SU-DHL-6 (cell line): ENCODE measurements at regions not wholly inside any gene's neighbourhood (a gene's known extent, or its start where the extent isn't known, plus 50 kb on each side); places are given as distances from the start of the nearest gene placed in this dataset.
"Not testable (repeated sequence)": the region's sequence is repeated elsewhere in the genome, so short reads cannot be mapped to it uniquely, and the experiment has no call there.

Source experiments
- H2AFZ ChIP-seq: fragments of 200-600 bp; sonication (generic); 2 replicates; pipeline ENCODE4 v1.6.1; 2014; ENCODE audit warnings: low read depth, mild to moderate bottlenecking, moderate library complexity, mixed read lengths, antibody characterized with exemption, low read length; ENCODE audit not compliant: severe bottlenecking
- H3F3A ChIP-seq: fragments of 200-600 bp; shearing (Covaris generic); 2 replicates; pipeline ENCODE4 v1.6.0; 2016; ENCODE audit warnings: antibody characterized with exemption, mild to moderate bottlenecking; ENCODE audit not compliant: insufficient read depth
- H3K27ac ChIP-seq: fragments of 200-600 bp; sonication (generic); 2 replicates; pipeline ENCODE4 v1.5.1; 2016; ENCODE audit warnings: low read depth, mild to moderate bottlenecking, low read length, moderate library complexity, mixed read lengths
- H3K27me3 ChIP-seq: fragments of 200-600 bp; sonication (generic), shearing (Covaris generic); 2 replicates; pipeline ENCODE4 v1.6.0; 2014; ENCODE audit warnings: mild to moderate bottlenecking, low read length
- H3K36me3 ChIP-seq: fragments of 200-600 bp; sonication (generic); 2 replicates; pipeline ENCODE4 v1.6.1; 2014; ENCODE audit warnings: mild to moderate bottlenecking, low read length, mixed read lengths
- H3K4me2 ChIP-seq: fragments of 300-600, 200-600 bp; shearing (Covaris generic), sonication (generic); 2 replicates; pipeline ENCODE4 v1.6.0; 2014; ENCODE audit warnings: low read length, low read depth, mild to moderate bottlenecking; ENCODE audit not compliant: poor library complexity, severe bottlenecking
- H3K4me3 ChIP-seq: fragments of 200-600 bp; sonication (generic); 2 replicates; pipeline ENCODE4 v1.5.1; 2014; ENCODE audit warnings: antibody characterized with exemption, low read length, mild to moderate bottlenecking, mixed read lengths; ENCODE audit not compliant: insufficient read depth, poor library complexity, severe bottlenecking
- H3K79me2 ChIP-seq: fragments of 200-600 bp; sonication (generic); 2 replicates; pipeline ENCODE4 v1.6.1; 2014; ENCODE audit warnings: mild to moderate bottlenecking, low read length, moderate library complexity; ENCODE audit not compliant: insufficient read depth
- H3K9ac ChIP-seq: fragments of 200-600 bp; sonication (generic); 2 replicates; pipeline ENCODE4 v1.7.0; 2014; ENCODE audit warnings: mild to moderate bottlenecking, low read length
- H3K9me2 ChIP-seq: fragments of 200-600 bp; sonication (generic); replicated peaks from 2 replicates; pipeline ENCODE4 v1.6.1; 2014; ENCODE audit warnings: low read length; ENCODE audit not compliant: insufficient read depth
- H3K9me3 ChIP-seq: fragments of 200-600 bp; sonication (generic); 2 replicates; pipeline ENCODE4 v1.6.1; 2014; ENCODE audit warnings: low read length, mixed read lengths; ENCODE audit not compliant: insufficient read depth
- H4K20me1 ChIP-seq: fragments of 200-600 bp; sonication (generic); 2 replicates; pipeline ENCODE4 v1.6.1; 2014; ENCODE audit warnings: low read depth, mild to moderate bottlenecking, antibody characterized with exemption, low read length, moderate library complexity, mixed read lengths
- CTCF ChIP-seq: fragments of 200-600 bp; sonication (generic); IDR thresholded peaks from one replicate; pipeline ENCODE4 v1.5.1; 2017; ENCODE audit warnings: antibody characterized with exemption, mild to moderate bottlenecking, low read length, moderate library complexity; ENCODE audit not compliant: insufficient read depth, poor library complexity, severe bottlenecking
- EZH2phosphoT487 ChIP-seq: fragments of 200-600 bp; sonication (generic), shearing (Covaris generic); conservative IDR thresholded peaks from 2 replicates; pipeline ENCODE4 v1.6.1; 2018; ENCODE audit warnings: mild to moderate bottlenecking, antibody characterized with exemption, low read length, moderate library complexity, mixed read lengths

GRCh38 chr6:58290177-58290576, 972.7 kb downstream of the PRIM2 start:
- no peaks in the 10 kb centered on the region for H3K79me2 ChIP-seq
- no peaks in the 10 kb centered on the region for H3K9me2 ChIP-seq

GRCh38 chr6:58291319-58291718, 973.9 kb downstream of the PRIM2 start:
- not testable (repeated sequence) for H3K9me3 ChIP-seq, H2AFZ ChIP-seq, H3K27me3 ChIP-seq, H3K4me3 ChIP-seq, H3K9ac ChIP-seq, H3F3A ChIP-seq, H3K9me2 ChIP-seq, H3K4me2 ChIP-seq, H3K79me2 ChIP-seq, H3K36me3 ChIP-seq, H4K20me1 ChIP-seq, H3K27ac ChIP-seq

More at GRCh38 chr6:58290177-58290576, 972.7 kb downstream of the PRIM2 start:
- Histone ChIP-seq H3K4me2 (no peak overlapping the region), H2AFZ (no peak overlapping the region), H3K4me3 (no peak overlapping the region), H3F3A (no peaks in the 10 kb centered on the region), H3K27me3 (no peaks in the 10 kb centered on the region), H3K36me3 (no peaks in the 10 kb centered on the region), H3K9ac (no peak overlapping the region), H4K20me1 (no peaks in the 10 kb centered on the region), H3K9me3 (no peaks in the 10 kb centered on the region; the same call in 1 of the 2 replicates), H3K27ac (no peak overlapping the region)
- TF ChIP-seq CTCF, result no peak
- TF ChIP-seq EZH2phosphoT487, result no peak

- H4K20me1 ChIP-seq, H3F3A ChIP-seq, H3K9me3 ChIP-seq, H3K9ac ChIP-seq, H3K27ac ChIP-seq, H3K9me2 ChIP-seq, H3K4me3 ChIP-seq, H3K79me2 ChIP-seq, H2AFZ ChIP-seq, H3K27me3 ChIP-seq, H3K36me3 ChIP-seq, H3K4me2 ChIP-seq: not testable (repeated sequence)
These were observed 990.5 kb downstream of the PRIM2 start for GRCh38 chr6:58307901-58308300.

- not testable (repeated sequence) for H3K9me2 ChIP-seq, H2AFZ ChIP-seq, H3F3A ChIP-seq, H3K4me2 ChIP-seq, H3K36me3 ChIP-seq, H4K20me1 ChIP-seq, H3K9ac ChIP-seq, H3K9me3 ChIP-seq, H3K79me2 ChIP-seq, H3K27ac ChIP-seq, H3K4me3 ChIP-seq, H3K27me3 ChIP-seq
These were observed 1014.7 kb downstream of the PRIM2 start for GRCh38 chr6:58332108-58332507.

GRCh38 chr6:58342287-58342686, 1024.9 kb downstream of the PRIM2 start:
- H4K20me1 ChIP-seq, H3K27ac ChIP-seq, H3K4me2 ChIP-seq, H3K36me3 ChIP-seq, H3K9ac ChIP-seq, H3K9me3 ChIP-seq, H3K9me2 ChIP-seq, H3K79me2 ChIP-seq, H3F3A ChIP-seq, H3K27me3 ChIP-seq, H2AFZ ChIP-seq, H3K4me3 ChIP-seq: not testable (repeated sequence)

- H4K20me1 ChIP-seq, H3K27me3 ChIP-seq, H3K9me2 ChIP-seq, H3K79me2 ChIP-seq, H3K9me3 ChIP-seq, H2AFZ ChIP-seq, H3K4me3 ChIP-seq, H3K36me3 ChIP-seq, H3K27ac ChIP-seq, H3F3A ChIP-seq, H3K4me2 ChIP-seq, H3K9ac ChIP-seq: not testable (repeated sequence)
These were observed 1030.1 kb downstream of the PRIM2 start for GRCh38 chr6:58347534-58347933.

- not testable (repeated sequence) for H3K9me2 ChIP-seq, H3K36me3 ChIP-seq, H3K4me3 ChIP-seq, H3K27ac ChIP-seq, H3K4me2 ChIP-seq, H4K20me1 ChIP-seq, H3K27me3 ChIP-seq, H3K9me3 ChIP-seq, H3K79me2 ChIP-seq, H3F3A ChIP-seq, H3K9ac ChIP-seq, H2AFZ ChIP-seq
These were observed 1034.2 kb downstream of the PRIM2 start for GRCh38 chr6:58351619-58352018.
